ENCODE measurements at regions not wholly inside any gene's neighbourhood (a gene's known extent, or its start where the extent isn't known, plus 50 kb on each side); places are given as distances from the start of the nearest gene placed in this dataset.

GRCh38 chr2:8456151-8457091 is 225.4 kb upstream of the ID2 start:
- Mint-ChIP-seq H3K36me3 (ENCODE audit: insufficient read depth) (peaks cover 6% of the 10 kb centered on the region), H3K4me1 (ENCODE audit: low read depth in 2 of 2) (peaks cover 25 to 31% of the 10 kb centered on the region in 2 donors), H3K27ac (peak overlapping the region; percentile 96 to 98), H3K4me3 (peak overlapping the region; percentile 67 to 89), H3K27me3 (no peaks in the 10 kb centered on the region), H3K9me3 (no peaks in the 10 kb centered on the region)
- ATAC-seq (replicated peaks) (peak; percentile 54), DNase-seq (peak in 1 of 3 experiments; percentile 45)

GRCh38 chr2:8457092-8457481 is 224.8 kb upstream of the ID2 start:
- peak overlapping the region; percentile 79 to 98 for H3K27ac Mint-ChIP-seq
- peak overlapping the region; percentile 83 to 89 for H3K4me3 Mint-ChIP-seq
- peaks cover 6% of the 10 kb centered on the region for H3K36me3 Mint-ChIP-seq (ENCODE audit: insufficient read depth)
- no peak for DNase-seq
- no peaks in the 10 kb centered on the region for H3K9me3 Mint-ChIP-seq
- no peaks in the 10 kb centered on the region for H3K27me3 Mint-ChIP-seq
- ATAC-seq (replicated peaks), result peak; percentile 60
- peaks cover 28 to 31% of the 10 kb centered on the region in 2 donors for H3K4me1 Mint-ChIP-seq (ENCODE audit: low read depth in 2 of 2)

GRCh38 chr2:8457699-8458502 is 224.0 kb upstream of the ID2 start:
- Mint-ChIP-seq H3K9me3 (no peaks in the 10 kb centered on the region), H3K27me3 (no peaks in the 10 kb centered on the region), H3K4me3 (peak overlapping the region; percentile 83 to 89), H3K36me3 (ENCODE audit: insufficient read depth) (peaks cover 6% of the 10 kb centered on the region), H3K4me1 (ENCODE audit: low read depth in 2 of 2) (peaks cover 32 to 33% of the 10 kb centered on the region in 2 donors), H3K27ac (peak overlapping the region; percentile 79 to 92)
- DNase-seq (peak in 1 of 3 experiments; percentile 25), ATAC-seq (replicated peaks) (peak; percentile 35)

- Mint-ChIP-seq H3K36me3 (ENCODE audit: insufficient read depth) (peaks cover 6% of the 10 kb centered on the region), H3K27me3 (no peaks in the 10 kb centered on the region), H3K4me1 (ENCODE audit: low read depth in 2 of 2) (peaks cover 32 to 33% of the 10 kb centered on the region in 2 donors), H3K27ac (peak overlapping the region in 1 of 2 donors; percentile 92), H3K9me3 (no peaks in the 10 kb centered on the region), H3K4me3 (peak overlapping the region in 1 of 2 donors; percentile 89)
- DNase-seq (no peak), ATAC-seq (replicated peaks) (no peak)
Observed at GRCh38 chr2:8458503-8459459, 223.1 kb upstream of the ID2 start.

- no peaks in the 10 kb centered on the region for H3K27me3 Mint-ChIP-seq
- peaks cover 6% of the 10 kb centered on the region for H3K36me3 Mint-ChIP-seq (ENCODE audit: insufficient read depth)
- no peak for ATAC-seq (replicated peaks)
- no peak overlapping the region for H3K4me3 Mint-ChIP-seq
- H3K9me3 Mint-ChIP-seq, result no peaks in the 10 kb centered on the region
- peaks cover 32 to 35% of the 10 kb centered on the region in 2 donors for H3K4me1 Mint-ChIP-seq (ENCODE audit: low read depth in 2 of 2)
- peak overlapping the region in 1 of 2 donors; percentile 92 for H3K27ac Mint-ChIP-seq
- no peak for DNase-seq
Observed at GRCh38 chr2:8459474-8459873, 222.4 kb upstream of the ID2 start.

- Mint-ChIP-seq H3K27ac (peak overlapping the region in 1 of 2 donors; percentile 56), H3K36me3 (ENCODE audit: insufficient read depth) (peaks cover 6% of the 10 kb centered on the region), H3K4me3 (no peak overlapping the region), H3K4me1 (ENCODE audit: low read depth in 2 of 2) (peaks cover 18 to 21% of the 10 kb centered on the region in 2 donors), H3K9me3 (no peaks in the 10 kb centered on the region), H3K27me3 (no peaks in the 10 kb centered on the region)
- ATAC-seq (replicated peaks) (no peak), DNase-seq (no peak)
Observed at GRCh38 chr2:8461341-8461740, 220.5 kb upstream of the ID2 start.

GRCh38 chr2:8462280-8462679 is 219.6 kb upstream of the ID2 start:
- no peaks in the 10 kb centered on the region for H3K9me3 Mint-ChIP-seq
- no peaks in the 10 kb centered on the region for H3K27me3 Mint-ChIP-seq
- no peak overlapping the region for H3K27ac Mint-ChIP-seq
- ATAC-seq (replicated peaks), result no peak
- H3K4me1 Mint-ChIP-seq (ENCODE audit: low read depth in 2 of 2), result peaks cover 15 to 21% of the 10 kb centered on the region in 2 donors
- H3K36me3 Mint-ChIP-seq (ENCODE audit: insufficient read depth), result peaks cover 6% of the 10 kb centered on the region
- no peak overlapping the region for H3K4me3 Mint-ChIP-seq
- no peak for DNase-seq

GRCh38 chr2:8462899-8463648 is 218.8 kb upstream of the ID2 start:
- H3K27me3 Mint-ChIP-seq, result no peaks in the 10 kb centered on the region
- peaks cover 4% of the 10 kb centered on the region for H3K36me3 Mint-ChIP-seq (ENCODE audit: insufficient read depth)
- peaks cover 14 to 19% of the 10 kb centered on the region in 2 donors for H3K4me1 Mint-ChIP-seq (ENCODE audit: low read depth in 2 of 2)
- no peaks in the 10 kb centered on the region for H3K9me3 Mint-ChIP-seq
- H3K4me3 Mint-ChIP-seq, result no peak overlapping the region
- DNase-seq (no peak), ATAC-seq (replicated peaks) (no peak)
- no peak overlapping the region for H3K27ac Mint-ChIP-seq

- Mint-ChIP-seq H3K9me3 (no peaks in the 10 kb centered on the region), H3K27me3 (no peaks in the 10 kb centered on the region), H3K4me3 (no peak overlapping the region), H3K4me1 (ENCODE audit: low read depth in 2 of 2) (peaks cover 27 to 30% of the 10 kb centered on the region in 2 donors), H3K27ac (no peak overlapping the region), H3K36me3 (ENCODE audit: insufficient read depth) (peaks cover 3% of the 10 kb centered on the region)
- DNase-seq, result no peak
- ATAC-seq (replicated peaks), result no peak
Observed at GRCh38 chr2:8465560-8465959, 216.3 kb upstream of the ID2 start.

- H3K4me1 Mint-ChIP-seq (ENCODE audit: low read depth in 2 of 2), result peaks cover 55 to 59% of the 10 kb centered on the region in 2 donors
- peak overlapping the region; percentile 68 to 98 for H3K27ac Mint-ChIP-seq
- ATAC-seq (replicated peaks), result no peak
- DNase-seq, result no peak
- peaks cover 8% of the 10 kb centered on the region for H3K36me3 Mint-ChIP-seq (ENCODE audit: insufficient read depth)
- no peaks in the 10 kb centered on the region for H3K27me3 Mint-ChIP-seq
- peak overlapping the region in 1 of 2 donors; percentile 50 for H3K4me3 Mint-ChIP-seq
- no peaks in the 10 kb centered on the region for H3K9me3 Mint-ChIP-seq
Observed at GRCh38 chr2:8469709-8470493, 212.0 kb upstream of the ID2 start.

- H3K4me3 Mint-ChIP-seq, result peak overlapping the region; percentile 24 to 37
Observed at GRCh38 chr2:8472545-8473323, 209.1 kb upstream of the ID2 start.

More at GRCh38 chr2:8472545-8473323, 209.1 kb upstream of the ID2 start:
- Mint-ChIP-seq H3K36me3 (ENCODE audit: insufficient read depth) (peaks cover 6% of the 10 kb centered on the region), H3K27ac (peak overlapping the region; percentile 77 to 98), H3K9me3 (no peaks in the 10 kb centered on the region), H3K27me3 (no peaks in the 10 kb centered on the region), H3K4me1 (ENCODE audit: low read depth in 2 of 2) (peaks cover 78 to 84% of the 10 kb centered on the region in 2 donors)
- ATAC-seq (replicated peaks) (peak; percentile 64), DNase-seq (no peak)
